Type B pancreatic cell (in vitro differentiated cells): ENCODE measurements at regions not wholly inside any gene's neighbourhood (a gene's known extent, or its start where the extent isn't known, plus 50 kb on each side); places are given as distances from the start of the nearest gene placed in this dataset.

Experiments
- DNase-seq: peaks from one replicate; pipeline ENCODE4 v3.0.0; 2021; ENCODE audit warnings: mixed read lengths; ENCODE audit not compliant: unreplicated experiment; ENCODE audit errors: extremely low spot score
- H3K27ac Mint-ChIP-seq: 2 replicates; pipeline ENCODE4 v1.8.0; 2021; ENCODE audit warnings: mild to moderate bottlenecking, mixed read lengths
- H3K27me3 Mint-ChIP-seq: 2 replicates; pipeline ENCODE4 v1.8.0; 2021; ENCODE audit warnings: mixed read lengths
- H3K36me3 Mint-ChIP-seq: 2 replicates; pipeline ENCODE4 v1.8.0; 2021; ENCODE audit warnings: mixed read lengths
- H3K4me1 Mint-ChIP-seq: one replicate; pipeline ENCODE4 v1.8.0; 2021; ENCODE audit warnings: mixed read lengths; ENCODE audit not compliant: unreplicated experiment
- H3K4me3 Mint-ChIP-seq: 2 replicates; pipeline ENCODE4 v1.8.0; 2021; ENCODE audit warnings: mild to moderate bottlenecking, mixed read lengths
- H3K9me3 Mint-ChIP-seq: 2 replicates; pipeline ENCODE4 v1.8.0; 2021; ENCODE audit warnings: mixed read lengths
- CTCF ChIP-seq: fragments of 200-600 bp; sonication (generic); conservative IDR thresholded peaks from 2 replicates; pipeline ENCODE4 v1.5.0; 2021; ENCODE audit warnings: antibody characterized with exemption, mild to moderate bottlenecking

GRCh38 chr1:105838071-105838470 lies 1218.4 kb upstream of the PRMT6 start:
- no peak for TF ChIP-seq CTCF
- H3K36me3 Mint-ChIP-seq = no peaks in the 10 kb centered on the region
- DNase-seq = no peak
- H3K27ac Mint-ChIP-seq = no peak overlapping the region
- H3K4me3 Mint-ChIP-seq = no peak overlapping the region
- peaks cover 7% of the 10 kb centered on the region for H3K9me3 Mint-ChIP-seq
- no peaks in the 10 kb centered on the region for H3K4me1 Mint-ChIP-seq
- H3K27me3 Mint-ChIP-seq = no peaks in the 10 kb centered on the region

- no peaks in the 10 kb centered on the region for H3K9me3 Mint-ChIP-seq
- H3K27ac Mint-ChIP-seq = no peak overlapping the region
- H3K36me3 Mint-ChIP-seq = no peaks in the 10 kb centered on the region
- no peaks in the 10 kb centered on the region for H3K4me1 Mint-ChIP-seq
- no peak for DNase-seq
- H3K4me3 Mint-ChIP-seq = no peak overlapping the region
- no peak for TF ChIP-seq CTCF
- no peaks in the 10 kb centered on the region for H3K27me3 Mint-ChIP-seq
These were observed 1190.9 kb upstream of the PRMT6 start for GRCh38 chr1:105865546-105865945.

GRCh38 chr1:105872817-105873216 lies 1183.7 kb upstream of the PRMT6 start:
- no peaks in the 10 kb centered on the region for H3K36me3 Mint-ChIP-seq
- DNase-seq = no peak
- TF ChIP-seq CTCF = no peak
- no peak overlapping the region for H3K27ac Mint-ChIP-seq
- no peaks in the 10 kb centered on the region for H3K27me3 Mint-ChIP-seq
- H3K4me3 Mint-ChIP-seq = no peak overlapping the region
- no peaks in the 10 kb centered on the region for H3K9me3 Mint-ChIP-seq
- no peaks in the 10 kb centered on the region for H3K4me1 Mint-ChIP-seq

- Mint-ChIP-seq H3K4me3 (no peak overlapping the region), H3K27me3 (no peaks in the 10 kb centered on the region), H3K27ac (no peak overlapping the region), H3K4me1 (no peaks in the 10 kb centered on the region), H3K36me3 (no peaks in the 10 kb centered on the region), H3K9me3 (no peaks in the 10 kb centered on the region)
- TF ChIP-seq CTCF = no peak
- DNase-seq = no peak
These were observed 1181.9 kb upstream of the PRMT6 start for GRCh38 chr1:105874621-105875020.

- no peaks in the 10 kb centered on the region for H3K27me3 Mint-ChIP-seq
- no peaks in the 10 kb centered on the region for H3K4me1 Mint-ChIP-seq
- H3K9me3 Mint-ChIP-seq = no peaks in the 10 kb centered on the region
- H3K4me3 Mint-ChIP-seq = no peak overlapping the region
- no peaks in the 10 kb centered on the region for H3K36me3 Mint-ChIP-seq
- no peak for DNase-seq
- TF ChIP-seq CTCF = no peak
- no peak overlapping the region for H3K27ac Mint-ChIP-seq
These were observed 1170.2 kb upstream of the PRMT6 start for GRCh38 chr1:105886309-105886708.

- no peaks in the 10 kb centered on the region for H3K27me3 Mint-ChIP-seq
- no peaks in the 10 kb centered on the region for H3K9me3 Mint-ChIP-seq
- no peaks in the 10 kb centered on the region for H3K36me3 Mint-ChIP-seq
- H3K27ac Mint-ChIP-seq = no peak overlapping the region
- DNase-seq = no peak
- no peak for TF ChIP-seq CTCF
- H3K4me1 Mint-ChIP-seq = no peaks in the 10 kb centered on the region
- no peak overlapping the region for H3K4me3 Mint-ChIP-seq
These were observed 1165.2 kb upstream of the PRMT6 start for GRCh38 chr1:105891308-105891707.
